Endothelial cell of umbilical vein (primary cell): ENCODE measurements at regions not wholly inside any gene's neighbourhood (a gene's known extent, or its start where the extent isn't known, plus 50 kb on each side); places are given as distances from the start of the nearest gene placed in this dataset.

Experiments used
- BruUV-seq: library from RNA; stranded (reverse); fragments of 400-500 nt; replicated peaks from 2 replicates; lab custom pipeline; 2021; lab: Mats Ljungman, UMichigan
- CTCF ChIA-PET: fragments of 300-600, 350-600 bp; sonication (Branson Sonifier 250); formaldehyde crosslinking; loops from one replicate; lab custom pipeline; 2021; ENCODE audit warnings: antibody characterized with exemption, inconsistent platforms; lab: Charles Lee
- POLR2A ChIA-PET: fragments of 300-600, 350-600 bp; sonication (Branson Sonifier 250); formaldehyde crosslinking; loops from one replicate; lab custom pipeline; 2021; ENCODE audit warnings: antibody characterized with exemption, inconsistent platforms; lab: Charles Lee
- DNase-seq: peaks from one replicate; pipeline ENCODE4 v3.0.0-alpha.2; 2011; ENCODE audit warnings: low read depth, low spot score
- FAIRE-seq: peaks from 2 replicates; lab custom pipeline; 2011; peaks lifted over from hg19 to GRCh38; lab: Jason Lieb, UNC
- H2AFZ ChIP-seq: 2 replicates; pipeline ENCODE4 v1.6.0; 2012; ENCODE audit warnings: low read depth, low read length, control low read depth, inconsistent platforms
- H3K27ac ChIP-seq: 2 replicates; pipeline ENCODE4 v1.5.1; 2011; ENCODE audit warnings: low read depth, mild to moderate bottlenecking, control low read depth, low read length, moderate library complexity; ENCODE audit not compliant: insufficient read depth
- H3K27me3 ChIP-seq, 2 experiments: 2 replicates each; pipeline versions ENCODE4 v1.6.0 to v1.6.1; 2011; ENCODE audit warnings: low read length in 2 of 2, mixed read lengths in 1 of 2; ENCODE audit not compliant: control insufficient read depth in 2 of 2, insufficient read depth in 2 of 2
- H3K36me3 ChIP-seq, 2 experiments: 2 replicates in 1 of 2; 3 replicates in 1 of 2; pipeline ENCODE4 v1.5.1; 2011; ENCODE audit warnings: low read length in 2 of 2, mild to moderate bottlenecking in 1 of 2, moderate library complexity in 1 of 2; ENCODE audit not compliant: control insufficient read depth in 2 of 2, insufficient read depth in 2 of 2; ENCODE audit errors: extremely low read depth in 1 of 2
- H3K4me1 ChIP-seq: 3 replicates; pipeline ENCODE4 v1.5.1; 2011; ENCODE audit warnings: mild to moderate bottlenecking, low read length; ENCODE audit not compliant: control insufficient read depth, insufficient read depth; ENCODE audit errors: extremely low read depth
- H3K4me2 ChIP-seq: 2 replicates; pipeline ENCODE4 v1.6.1; 2011; ENCODE audit warnings: low read length, control low read depth, mixed read lengths; ENCODE audit not compliant: insufficient read depth
- H3K4me3 ChIP-seq, 3 experiments: fragments of 200-600 bp in 1 of 3; sonication (generic), shearing (Covaris generic) in 1 of 3; replicated peaks in 1 of 3; 2 replicates each; pipeline ENCODE4 v1.5.1; 2011 to 2016; ENCODE audit warnings: control low read depth in 3 of 3, low read length in 3 of 3, mild to moderate bottlenecking in 2 of 3, inconsistent platforms in 1 of 3, low read depth in 1 of 3, moderate library complexity in 1 of 3; ENCODE audit not compliant: insufficient read depth in 1 of 3
- H3K79me2 ChIP-seq: 2 replicates; pipeline ENCODE4 v1.6.0; 2012; ENCODE audit warnings: low read length, inconsistent platforms; ENCODE audit not compliant: control insufficient read depth, insufficient read depth
- H3K9ac ChIP-seq: replicated peaks from 2 replicates; pipeline ENCODE3; 2011; ENCODE audit warnings: low read length, control low read depth; ENCODE audit not compliant: insufficient read depth; ENCODE audit errors: extremely low read depth
- H3K9me1 ChIP-seq: replicated peaks from 3 replicates; pipeline ENCODE4 v1.6.0; 2011; ENCODE audit warnings: mild to moderate bottlenecking, low read length; ENCODE audit not compliant: control insufficient read depth, insufficient read depth; ENCODE audit errors: extremely low read depth
- H3K9me3 ChIP-seq: replicated peaks from 2 replicates; pipeline ENCODE4 v1.5.1; 2012; ENCODE audit warnings: low read length, inconsistent platforms; ENCODE audit not compliant: control insufficient read depth, insufficient read depth
- H4K20me1 ChIP-seq: replicated peaks from 2 replicates; pipeline ENCODE3; 2011; ENCODE audit warnings: mild to moderate bottlenecking, low read length; ENCODE audit not compliant: control insufficient read depth, insufficient read depth; ENCODE audit errors: extremely low read depth
- EZH2 ChIP-seq: IDR thresholded peaks from 2 replicates; pipeline ENCODE4 v1.6.1; 2012; ENCODE audit warnings: borderline replicate concordance, low read depth, mild to moderate bottlenecking, moderate library complexity, low read length, inconsistent platforms; ENCODE audit not compliant: severe bottlenecking
- FOS ChIP-seq: IDR thresholded peaks from 2 replicates; pipeline ENCODE4 v1.6.1; 2011; ENCODE audit warnings: mild to moderate bottlenecking, low read length, moderate library complexity, borderline replicate concordance; ENCODE audit not compliant: insufficient read depth
- GATA2 ChIP-seq: IDR thresholded peaks from 2 replicates; pipeline ENCODE4 v1.7.0; 2011; ENCODE audit warnings: low read depth, mild to moderate bottlenecking, moderate library complexity, mixed read lengths, low read length; ENCODE audit not compliant: insufficient read length, insufficient read depth
- JUN ChIP-seq: IDR thresholded peaks from 2 replicates; pipeline ENCODE4 v1.6.1; 2011; ENCODE audit warnings: borderline replicate concordance, low read depth; ENCODE audit not compliant: insufficient read length, insufficient read depth
- MYC ChIP-seq: IDR thresholded peaks from one replicate; pipeline ENCODE4 v1.6.1; 2011; ENCODE audit warnings: mild to moderate bottlenecking, low read depth, low read length
- POLR2A ChIP-seq: IDR thresholded peaks from 2 replicates; pipeline ENCODE4 v1.6.1; 2012; ENCODE audit warnings: low read depth, mild to moderate bottlenecking, control low read depth, low read length
- POLR2AphosphoS5 ChIP-seq: IDR thresholded peaks from 2 replicates; pipeline ENCODE4 v1.6.1; 2012; ENCODE audit warnings: low read depth, mild to moderate bottlenecking, control low read depth, low read length, moderate library complexity; ENCODE audit not compliant: insufficient read depth
- dilution Hi-C: fragments of 300-500 bp; cut with MboI; formaldehyde crosslinking; loops from one replicate; pipeline ENCODE4 v1.15.0; 2019; ENCODE audit warnings: low sequenced_read_pairs; ENCODE audit not compliant: extremely low pct_ligation_motif_present
- intact Hi-C: fragments of 100-400 bp; cut with micrococcal nuclease; formaldehyde crosslinking; loops from one replicate; pipeline ENCODE4 v1.10.0; 2022
- TF ChIP-seq, protein P1 (sequence below): IDR thresholded peaks from 2 replicates; pipeline ENCODE4 v1.6.1; 2011; ENCODE audit not compliant: insufficient read depth, insufficient read length
- TF ChIP-seq, protein P2 (sequence below), 2 donors: IDR thresholded peaks; 1 replicate in 1 of 2; 2 replicates in 1 of 2; pipeline ENCODE4 v1.5.1; 2011; ENCODE audit warnings: low read length in 2 of 2, mild to moderate bottlenecking in 2 of 2, moderate library complexity in 2 of 2, control low read depth in 1 of 2, inconsistent platforms in 1 of 2, low read depth in 1 of 2; ENCODE audit not compliant: insufficient read depth in 1 of 2; ENCODE audit errors: extremely low read depth in 1 of 2

DNA sequence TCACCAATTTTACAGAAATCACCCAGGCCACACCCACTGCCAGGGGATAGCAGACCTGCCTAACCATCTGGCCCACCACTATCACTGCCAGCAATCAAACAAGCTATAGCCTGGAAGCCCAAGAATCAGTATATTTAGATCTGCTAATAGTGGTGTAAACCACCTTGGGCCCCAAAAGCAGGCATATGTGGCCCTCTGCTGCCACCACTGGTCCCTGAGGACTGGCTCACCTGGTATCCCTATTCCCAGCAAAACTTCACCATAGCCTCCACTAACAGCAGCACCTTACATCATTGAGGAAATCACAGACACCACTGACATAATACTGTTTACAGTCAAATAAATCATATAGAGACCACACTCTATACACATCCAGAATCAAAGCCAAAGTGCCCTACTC is 880.4 kb upstream of the MAN1A1 start:
- POLR2A ChIA-PET, result no interaction called here
- dilution Hi-C loops (no loop called here), intact Hi-C loops (no loop called here)
- Histone ChIP-seq H3K36me3 (no peaks in the 10 kb centered on the region), H2AFZ (no peak overlapping the region), H3K79me2 (no peaks in the 10 kb centered on the region), H3K27ac (no peak overlapping the region), H4K20me1 (no peaks in the 10 kb centered on the region), H3K4me1 (no peaks in the 10 kb centered on the region), H3K4me2 (no peak overlapping the region), H3K9ac (no peak overlapping the region), H3K4me3 (no peak overlapping the region), H3K9me1 (no peaks in the 10 kb centered on the region), H3K27me3 (no peaks in the 10 kb centered on the region), H3K9me3 (peaks cover 3% of the 10 kb centered on the region)
- CTCF ChIA-PET, result no interaction called here
- TF ChIP-seq FOS (no peak), MYC (no peak), GATA2 (no peak), JUN (no peak), POLR2AphosphoS5 (no peak), POLR2A (no peak), EZH2 (no peak)
- TF ChIP-seq, protein P1, sequence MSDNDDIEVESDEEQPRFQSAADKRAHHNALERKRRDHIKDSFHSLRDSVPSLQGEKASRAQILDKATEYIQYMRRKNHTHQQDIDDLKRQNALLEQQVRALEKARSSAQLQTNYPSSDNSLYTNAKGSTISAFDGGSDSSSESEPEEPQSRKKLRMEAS, result no peak
- TF ChIP-seq, protein P2, sequence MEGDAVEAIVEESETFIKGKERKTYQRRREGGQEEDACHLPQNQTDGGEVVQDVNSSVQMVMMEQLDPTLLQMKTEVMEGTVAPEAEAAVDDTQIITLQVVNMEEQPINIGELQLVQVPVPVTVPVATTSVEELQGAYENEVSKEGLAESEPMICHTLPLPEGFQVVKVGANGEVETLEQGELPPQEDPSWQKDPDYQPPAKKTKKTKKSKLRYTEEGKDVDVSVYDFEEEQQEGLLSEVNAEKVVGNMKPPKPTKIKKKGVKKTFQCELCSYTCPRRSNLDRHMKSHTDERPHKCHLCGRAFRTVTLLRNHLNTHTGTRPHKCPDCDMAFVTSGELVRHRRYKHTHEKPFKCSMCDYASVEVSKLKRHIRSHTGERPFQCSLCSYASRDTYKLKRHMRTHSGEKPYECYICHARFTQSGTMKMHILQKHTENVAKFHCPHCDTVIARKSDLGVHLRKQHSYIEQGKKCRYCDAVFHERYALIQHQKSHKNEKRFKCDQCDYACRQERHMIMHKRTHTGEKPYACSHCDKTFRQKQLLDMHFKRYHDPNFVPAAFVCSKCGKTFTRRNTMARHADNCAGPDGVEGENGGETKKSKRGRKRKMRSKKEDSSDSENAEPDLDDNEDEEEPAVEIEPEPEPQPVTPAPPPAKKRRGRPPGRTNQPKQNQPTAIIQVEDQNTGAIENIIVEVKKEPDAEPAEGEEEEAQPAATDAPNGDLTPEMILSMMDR (IDR thresholded peaks at IDR 0.05; ENCODE audit: extremely low read depth in 1 of 2, insufficient read depth in 1 of 2, low read depth in 1 of 2, low read length in 2 of 2), result no peak
- no peak for DNase-seq
- no TSS peak for BruUV-seq
- no peak for FAIRE-seq
